Middle frontal gyrus (tissue), 1 donor: ENCODE measurements at regions not wholly inside any gene's neighbourhood (a gene's known extent, or its start where the extent isn't known, plus 50 kb on each side); places are given as distances from the start of the nearest gene placed in this dataset.

Experiments
- DNase-seq: peaks from one replicate; pipeline ENCODE4 v3.0.0-alpha.2; 2015; ENCODE audit warnings: low spot score; ENCODE audit errors: extremely low spot score

DNA sequence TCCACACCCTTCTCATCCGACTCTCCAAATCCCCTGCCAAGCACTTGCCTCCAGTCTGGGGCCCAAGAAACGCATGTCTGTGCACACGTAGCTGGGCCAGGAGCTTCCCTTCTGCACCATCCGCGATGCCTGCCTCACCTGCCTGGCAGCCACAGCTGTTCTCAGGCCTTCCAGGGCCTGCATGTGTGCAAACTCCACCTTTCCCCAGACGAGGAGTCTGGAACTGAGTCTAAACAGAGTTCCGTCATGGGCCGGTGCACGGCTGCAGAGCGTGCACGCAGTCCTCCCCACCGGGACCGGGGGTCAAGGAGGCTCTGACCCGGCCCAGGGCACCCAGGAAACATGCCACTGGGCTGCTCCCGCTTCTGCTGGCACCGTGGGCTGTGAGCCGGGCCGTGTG, 66.8 kb upstream of the SALL3 start:
- no peak for DNase-seq

DNA sequence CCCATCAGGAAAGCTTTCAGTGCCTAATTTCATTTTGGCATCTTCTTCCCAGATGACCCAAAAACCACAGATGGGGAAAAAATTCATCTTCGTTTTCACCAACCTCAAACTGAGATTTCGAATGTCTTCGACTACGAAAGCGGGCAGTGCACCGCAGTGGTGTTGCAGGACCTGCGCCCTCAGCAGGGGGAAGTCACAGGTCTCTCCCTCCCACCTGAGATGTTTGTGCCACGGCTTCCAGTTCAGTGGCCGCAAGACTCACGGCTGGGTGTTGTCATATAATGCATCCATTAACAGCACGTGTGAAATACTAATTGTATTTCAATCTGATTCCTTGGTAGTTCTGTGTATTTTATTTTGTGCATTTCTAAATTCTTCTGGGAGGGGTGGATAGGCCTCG, 66.2 kb upstream of the SALL3 start:
- DNase-seq = no peak

GRCh38 chr18:78913830-78914231, 65.8 kb upstream of the SALL3 start:
- DNase-seq = no peak

- no peak for DNase-seq
Observed at GRCh38 chr18:78914249-78914935, 65.2 kb upstream of the SALL3 start.

DNA sequence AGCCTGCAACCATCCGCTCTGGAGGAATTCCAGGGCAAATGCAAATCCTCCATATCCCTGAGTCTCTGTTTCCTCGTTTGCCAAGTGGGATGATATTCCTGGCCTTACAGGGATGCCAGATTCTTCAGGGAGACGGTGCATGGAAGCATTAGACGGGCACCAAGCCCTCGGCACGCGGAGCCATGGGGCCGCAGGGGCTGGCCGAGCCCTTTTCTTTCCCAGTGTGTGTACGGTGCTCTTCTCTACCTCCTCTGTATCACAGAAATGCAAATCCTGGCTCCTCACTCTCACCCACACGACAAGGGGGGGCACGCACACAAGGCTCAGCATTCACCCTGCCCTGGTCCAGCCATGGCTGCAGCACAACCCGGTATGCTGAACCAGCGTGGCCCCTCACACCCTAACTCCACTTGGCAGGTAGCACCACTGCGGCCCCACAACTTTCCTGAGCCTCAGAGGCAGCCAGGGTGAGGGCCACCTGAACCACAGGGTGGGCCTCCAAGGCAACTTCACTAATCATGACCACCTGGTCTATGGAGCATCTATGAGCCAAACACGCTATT, 64.1 kb upstream of the SALL3 start:
- no peak for DNase-seq

DNA sequence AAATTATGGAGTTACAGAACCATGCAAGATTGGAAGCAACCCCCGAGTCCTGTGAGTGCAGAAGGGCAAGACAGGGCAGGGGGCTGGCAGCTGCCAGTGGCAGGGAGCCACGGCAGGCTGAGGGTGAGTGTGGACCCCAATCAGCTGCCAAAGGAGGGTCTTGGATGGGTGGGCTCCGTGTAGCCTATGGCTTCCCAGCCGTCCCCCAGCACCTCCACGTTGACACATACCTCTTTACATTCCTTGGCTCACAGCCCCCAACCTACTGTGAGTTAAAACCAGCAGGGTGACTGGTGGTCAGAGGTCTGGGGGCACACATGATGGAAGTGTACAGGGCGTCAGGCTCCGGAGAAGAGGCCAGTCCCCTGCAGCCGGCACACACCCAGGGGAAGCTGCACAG, 60.9 kb upstream of the SALL3 start:
- no peak for DNase-seq

DNA sequence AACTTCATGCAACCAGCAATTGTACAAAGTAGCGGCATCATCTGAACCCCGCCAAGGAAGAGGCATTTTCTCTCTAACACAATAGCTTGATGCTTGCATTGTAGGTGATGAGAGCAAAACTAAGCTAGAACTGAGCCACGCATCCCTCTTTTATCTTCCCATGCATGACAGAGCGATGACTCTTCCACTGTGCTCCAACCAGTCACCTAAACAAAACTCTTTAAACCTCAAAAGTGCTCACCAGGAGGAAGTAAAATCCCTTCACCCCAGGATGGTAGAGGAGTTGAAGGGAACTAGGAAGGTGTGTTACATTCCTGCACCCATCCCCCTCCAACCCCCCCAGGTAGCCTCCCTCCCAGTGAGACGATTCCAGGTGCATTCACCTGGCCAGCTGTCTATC, 59.7 kb upstream of the SALL3 start:
- no peak for DNase-seq

- DNase-seq = no peak
Observed at GRCh38 chr18:78920456-78921138, 59.0 kb upstream of the SALL3 start.

GRCh38 chr18:78922856-78923255, 56.8 kb upstream of the SALL3 start:
- DNase-seq = no peak

DNA sequence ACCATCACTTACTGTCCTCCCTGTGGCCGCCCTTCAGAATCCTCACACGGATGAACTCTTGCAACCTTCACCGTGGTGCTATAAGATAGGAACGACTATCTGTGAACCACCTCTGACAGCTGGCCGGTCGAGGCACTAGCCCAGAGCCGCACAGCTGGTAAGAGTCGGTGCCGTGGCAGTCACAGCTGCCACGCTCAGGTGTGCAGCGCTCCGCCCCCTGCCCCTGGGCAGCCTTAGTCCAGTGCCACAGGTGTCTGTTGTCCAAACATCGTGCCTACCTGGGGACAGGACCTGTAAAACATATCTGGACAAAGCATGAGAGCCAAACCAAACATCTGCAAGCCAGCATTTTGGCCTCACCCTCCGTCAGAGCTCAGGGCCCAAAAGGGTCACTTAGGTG, 55.3 kb upstream of the SALL3 start:
- DNase-seq = no peak

DNA sequence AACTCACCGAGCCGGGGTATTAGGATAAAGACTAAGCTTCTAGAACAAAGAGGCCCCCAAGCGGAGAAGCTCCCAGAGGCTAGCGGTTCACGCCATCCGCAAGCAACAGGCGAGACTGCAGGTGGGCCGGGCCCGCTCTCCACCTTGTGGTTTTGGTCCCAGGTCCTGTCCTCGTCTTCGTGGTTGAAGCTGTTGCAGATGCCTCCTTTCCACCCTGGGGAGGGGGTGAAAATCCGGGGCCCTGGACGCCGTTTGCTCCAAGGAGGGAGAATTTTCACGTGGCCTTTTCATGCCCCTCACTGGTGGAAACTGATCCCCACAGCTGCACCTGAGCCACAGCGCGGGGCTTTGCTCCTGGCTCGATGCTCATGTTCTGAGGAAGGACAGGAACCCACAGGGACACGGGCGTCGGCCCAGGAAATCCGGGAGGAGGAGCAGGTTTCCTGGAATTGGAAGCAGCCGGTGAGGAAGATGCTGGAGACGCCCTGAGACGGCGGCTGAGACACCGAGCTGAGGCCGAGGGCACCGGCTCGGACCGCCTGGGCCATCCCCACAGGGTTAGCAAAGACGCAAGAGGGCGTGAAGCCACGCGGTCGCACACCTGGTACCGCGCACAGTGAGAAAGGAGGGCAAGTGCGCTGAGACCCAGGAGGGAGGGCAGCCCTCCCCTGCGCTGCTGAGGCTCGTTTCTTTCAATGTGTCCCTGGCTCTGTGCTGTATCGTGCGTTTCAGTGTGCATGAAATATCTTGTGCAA, 54.7 kb upstream of the SALL3 start:
- no peak for DNase-seq

DNA sequence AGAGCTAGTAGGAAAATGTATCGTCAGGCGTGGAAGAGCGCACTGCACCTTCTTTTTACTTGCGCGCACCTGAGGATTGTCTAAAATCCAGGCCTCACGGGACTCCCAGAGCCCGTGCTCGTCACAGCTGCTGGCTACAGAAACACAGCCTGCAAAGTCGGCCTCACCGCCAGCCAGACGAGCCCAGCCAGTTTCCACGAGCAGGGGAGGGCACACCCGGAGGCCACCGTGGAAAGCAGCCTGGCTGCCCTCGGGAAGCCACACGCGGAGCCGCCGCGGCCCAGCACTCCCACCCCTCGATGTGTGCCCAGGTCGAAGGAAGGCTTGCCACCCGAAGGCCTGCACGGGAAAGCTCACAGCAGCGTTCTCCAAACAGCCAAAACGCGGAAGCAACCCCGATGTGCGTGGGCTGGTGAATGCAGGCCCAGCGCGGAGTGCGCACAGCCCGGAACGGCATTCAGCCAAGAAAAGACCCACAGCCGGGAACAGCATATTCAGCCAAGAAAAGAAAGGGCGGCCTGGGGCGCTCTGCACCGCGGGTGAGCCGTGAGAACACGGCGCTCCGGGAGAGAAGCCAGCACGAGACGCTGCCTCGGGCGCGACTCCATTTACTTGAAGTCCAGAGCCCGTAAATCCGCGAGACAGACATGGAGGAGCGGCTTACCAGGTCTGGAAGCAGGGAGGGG, 53.9 kb upstream of the SALL3 start:
- no peak for DNase-seq

GRCh38 chr18:78926243-78926615, 53.4 kb upstream of the SALL3 start:
- no peak for DNase-seq

DNA sequence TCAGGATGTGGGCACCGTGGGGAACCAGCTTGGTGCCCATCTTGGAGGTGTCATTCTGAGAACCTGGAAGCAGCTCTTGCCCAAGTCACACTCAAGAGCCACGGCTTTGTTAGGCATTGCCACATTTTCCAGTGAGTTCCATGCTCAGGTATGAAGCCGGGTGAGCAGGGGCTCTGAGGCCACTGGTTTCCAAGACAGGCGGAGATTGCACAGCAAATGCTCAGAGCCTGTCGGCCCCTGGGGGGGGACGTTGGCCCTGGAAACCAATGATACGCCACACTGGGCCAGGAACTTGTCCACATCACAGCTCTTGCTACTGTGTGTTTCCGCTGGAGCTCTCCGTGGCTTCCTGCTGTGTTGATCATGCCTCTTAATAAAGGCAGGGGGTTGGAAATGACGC, 52.5 kb upstream of the SALL3 start:
- DNase-seq = no peak

GRCh38 chr18:78927616-78928015, 52.0 kb upstream of the SALL3 start:
- no peak for DNase-seq

- DNase-seq = no peak
Observed at GRCh38 chr18:78928076-78928475, 51.5 kb upstream of the SALL3 start.

- no peak for DNase-seq
Observed at GRCh38 chr18:78929516-78929915, 50.1 kb upstream of the SALL3 start.
